ENCODE measurements at regions not wholly inside any gene's neighbourhood (a gene's known extent, or its start where the extent isn't known, plus 50 kb on each side); places are given as distances from the start of the nearest gene placed in this dataset.

DNA sequence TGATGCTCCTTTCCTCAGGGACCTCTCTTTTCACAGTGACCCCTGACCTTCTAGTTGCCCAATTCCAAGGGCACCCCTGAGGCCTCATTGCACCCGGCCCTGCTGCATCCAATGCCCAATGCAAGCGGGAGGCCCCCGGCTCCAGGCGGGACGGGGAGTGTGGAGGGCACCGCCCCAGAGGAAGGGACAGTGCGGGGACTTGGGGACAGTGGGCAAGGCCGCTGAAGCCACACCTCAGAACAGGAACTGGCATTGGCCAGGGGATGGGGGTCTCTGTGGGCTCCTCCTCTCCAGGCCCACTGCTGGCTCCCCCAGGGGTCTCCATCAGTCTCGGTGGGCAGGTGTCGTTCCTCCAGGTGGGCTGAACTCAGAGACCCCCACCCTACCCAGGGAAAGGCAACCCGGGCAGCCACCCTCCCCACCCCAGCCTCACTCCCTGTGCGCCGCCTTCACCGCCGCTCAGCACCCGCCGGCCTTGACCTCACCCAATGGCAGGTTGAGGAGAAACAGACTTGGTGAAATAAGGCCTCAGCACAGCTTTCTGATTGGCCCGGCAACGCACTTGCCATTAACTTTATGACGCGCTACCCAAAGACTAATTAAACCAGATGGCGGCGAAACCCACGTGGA is 1312.0 kb downstream of the BRD1 start:
- ChIA-PET CTCF (no interaction called here), POLR2A (no interaction called here)
- Histone ChIP-seq H3K4me3 (ENCODE audit: low read depth, low read length) (no peak overlapping the region), H3K36me3 (ENCODE audit: control insufficient read depth, insufficient read depth, low read length) (no peaks in the 10 kb centered on the region), H3K27me3 (ENCODE audit: control insufficient read depth, insufficient read depth, low read length) (no peaks in the 10 kb centered on the region)
- no peak for DNase-seq (ENCODE audit: low read depth)
- TF ChIP-seq, protein P1, sequence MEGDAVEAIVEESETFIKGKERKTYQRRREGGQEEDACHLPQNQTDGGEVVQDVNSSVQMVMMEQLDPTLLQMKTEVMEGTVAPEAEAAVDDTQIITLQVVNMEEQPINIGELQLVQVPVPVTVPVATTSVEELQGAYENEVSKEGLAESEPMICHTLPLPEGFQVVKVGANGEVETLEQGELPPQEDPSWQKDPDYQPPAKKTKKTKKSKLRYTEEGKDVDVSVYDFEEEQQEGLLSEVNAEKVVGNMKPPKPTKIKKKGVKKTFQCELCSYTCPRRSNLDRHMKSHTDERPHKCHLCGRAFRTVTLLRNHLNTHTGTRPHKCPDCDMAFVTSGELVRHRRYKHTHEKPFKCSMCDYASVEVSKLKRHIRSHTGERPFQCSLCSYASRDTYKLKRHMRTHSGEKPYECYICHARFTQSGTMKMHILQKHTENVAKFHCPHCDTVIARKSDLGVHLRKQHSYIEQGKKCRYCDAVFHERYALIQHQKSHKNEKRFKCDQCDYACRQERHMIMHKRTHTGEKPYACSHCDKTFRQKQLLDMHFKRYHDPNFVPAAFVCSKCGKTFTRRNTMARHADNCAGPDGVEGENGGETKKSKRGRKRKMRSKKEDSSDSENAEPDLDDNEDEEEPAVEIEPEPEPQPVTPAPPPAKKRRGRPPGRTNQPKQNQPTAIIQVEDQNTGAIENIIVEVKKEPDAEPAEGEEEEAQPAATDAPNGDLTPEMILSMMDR (IDR thresholded peaks at IDR 0.05; ENCODE audit: insufficient read depth, low read depth, low read length), result no peak

GRCh38 chr22:48513929-48514328 is 1313.7 kb downstream of the BRD1 start:
- TF ChIP-seq, protein P1 (IDR thresholded peaks at IDR 0.05; ENCODE audit: insufficient read depth, low read depth, low read length), result no peak
- no peak for DNase-seq (ENCODE audit: low read depth)
- Histone ChIP-seq H3K27me3 (ENCODE audit: control insufficient read depth, insufficient read depth, low read length) (no peaks in the 10 kb centered on the region), H3K4me3 (ENCODE audit: low read depth, low read length) (no peak overlapping the region), H3K36me3 (ENCODE audit: control insufficient read depth, insufficient read depth, low read length) (no peaks in the 10 kb centered on the region)
- POLR2A ChIA-PET, result no interaction called here
- CTCF ChIA-PET, result no interaction called here

DNA sequence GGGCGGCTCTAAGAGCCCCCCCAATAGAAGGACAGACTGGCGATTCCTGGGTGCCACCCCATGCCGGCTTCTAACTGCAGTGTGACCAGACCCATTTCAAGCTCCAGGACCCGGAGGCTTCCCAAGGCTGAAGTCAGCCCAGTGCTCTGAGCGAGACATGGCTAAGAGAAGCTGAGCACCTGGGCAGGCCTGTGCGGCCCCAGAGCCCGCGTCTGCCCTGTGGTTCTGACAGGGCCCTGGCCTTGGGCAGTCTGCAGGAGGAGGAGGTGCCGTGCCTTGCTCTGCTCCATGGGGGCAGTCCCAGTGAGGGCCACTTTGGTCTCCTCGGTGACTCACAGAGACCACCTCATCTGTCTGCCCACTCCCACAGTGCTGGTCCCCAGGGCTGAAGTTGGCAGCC is 1314.2 kb downstream of the BRD1 start:
- H3K4me3 ChIP-seq (ENCODE audit: low read depth, low read length), result no peak overlapping the region
- CTCF ChIA-PET, result no interaction called here
- no peak for DNase-seq (ENCODE audit: low read depth)
- no peaks in the 10 kb centered on the region for H3K36me3 ChIP-seq (ENCODE audit: control insufficient read depth, insufficient read depth, low read length)
- H3K27me3 ChIP-seq (ENCODE audit: control insufficient read depth, insufficient read depth, low read length), result no peaks in the 10 kb centered on the region
- TF ChIP-seq, protein P1 (IDR thresholded peaks at IDR 0.05; ENCODE audit: insufficient read depth, low read depth, low read length), result no peak
- POLR2A ChIA-PET, result no interaction called here

DNA sequence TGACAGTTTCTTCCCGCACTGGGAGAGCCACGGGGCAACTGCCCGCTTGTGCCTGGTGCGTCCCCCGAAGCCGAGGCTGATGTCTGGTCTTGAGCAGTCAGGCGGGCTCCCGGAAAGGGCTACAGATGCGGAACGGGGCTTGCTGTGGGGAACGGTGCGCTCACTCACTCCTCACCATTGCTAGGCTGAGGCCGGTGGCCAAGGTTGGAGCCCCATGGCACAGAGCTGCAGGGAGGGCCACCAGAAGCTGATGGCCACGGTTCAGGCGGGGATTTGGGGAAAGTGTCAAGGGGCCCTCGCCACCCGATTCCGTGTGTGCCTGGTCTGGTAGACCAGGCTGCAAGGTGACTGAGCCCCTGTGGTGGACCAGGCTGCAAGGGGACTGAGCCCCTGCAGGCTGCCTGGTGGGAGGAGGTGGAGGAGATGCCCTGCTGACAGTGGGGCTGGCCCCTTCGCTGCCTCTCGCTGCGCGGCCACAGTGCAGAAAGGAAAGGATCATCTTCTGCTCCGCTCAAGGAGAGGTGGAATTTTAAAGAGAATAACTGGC is 1315.8 kb downstream of the BRD1 start:
- POLR2A ChIA-PET, result no interaction called here
- Histone ChIP-seq H3K27me3 (ENCODE audit: control insufficient read depth, insufficient read depth, low read length) (no peaks in the 10 kb centered on the region), H3K36me3 (ENCODE audit: control insufficient read depth, insufficient read depth, low read length) (no peaks in the 10 kb centered on the region), H3K4me3 (ENCODE audit: low read depth, low read length) (no peak overlapping the region)
- DNase-seq (ENCODE audit: low read depth), result no peak
- TF ChIP-seq, protein P1 (IDR thresholded peaks at IDR 0.05; ENCODE audit: insufficient read depth, low read depth, low read length), result no peak
- CTCF ChIA-PET, result no interaction called here

- DNase-seq (ENCODE audit: low read depth), result no peak
- POLR2A ChIA-PET, result no interaction called here
- CTCF ChIA-PET, result no interaction called here
- H3K4me3 ChIP-seq (ENCODE audit: low read depth, low read length), result no peak overlapping the region
- TF ChIP-seq, protein P1 (IDR thresholded peaks at IDR 0.05; ENCODE audit: insufficient read depth, low read depth, low read length), result no peak
- H3K36me3 ChIP-seq (ENCODE audit: control insufficient read depth, insufficient read depth, low read length), result no peaks in the 10 kb centered on the region
- H3K27me3 ChIP-seq (ENCODE audit: control insufficient read depth, insufficient read depth, low read length), result no peaks in the 10 kb centered on the region
Measured at GRCh38 chr22:48511211-48511610, 1316.5 kb downstream of the BRD1 start.

All from BJ (cell line).